H1 (cell line): ENCODE measurements at regions not wholly inside any gene's neighbourhood (a gene's known extent, or its start where the extent isn't known, plus 50 kb on each side); places are given as distances from the start of the nearest gene placed in this dataset.

Experiments
- BCL11A ChIP-seq, 2 experiments: IDR thresholded peaks; one replicate each; pipeline ENCODE4 v1.6.1; 2011; ENCODE audit warnings: low read depth in 2 of 2, low read length in 2 of 2, mild to moderate bottlenecking in 2 of 2

DNA sequence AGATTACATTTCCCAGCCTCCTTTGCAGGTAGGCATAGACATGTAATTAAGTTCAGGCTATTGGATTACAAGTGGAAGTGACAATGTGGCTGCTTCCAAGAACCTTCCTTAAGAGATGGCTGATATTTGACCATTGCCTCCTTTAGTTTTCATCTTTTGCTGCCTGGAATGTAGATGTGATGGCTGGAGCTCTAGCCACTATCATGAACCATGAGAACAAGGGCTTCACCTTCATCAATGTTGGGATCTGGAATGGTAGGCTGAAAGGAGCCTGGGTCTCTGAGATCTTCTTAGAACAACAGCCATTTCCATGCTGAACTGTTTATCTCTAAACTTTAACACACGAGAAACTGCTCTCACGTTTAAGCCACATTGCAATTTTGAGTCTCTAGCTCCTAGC, 158.7 kb upstream of the ATP6AP2 start (continued):
- no peak for TF ChIP-seq BCL11A (IDR thresholded peaks at IDR 0.05; ENCODE audit: low read depth in 2 of 2, low read length in 2 of 2)
